Choroid plexus epithelial cell (primary cell): ENCODE measurements at regions not wholly inside any gene's neighbourhood (a gene's known extent, or its start where the extent isn't known, plus 50 kb on each side); places are given as distances from the start of the nearest gene placed in this dataset.
"Not testable (repeated sequence)": the region's sequence is repeated elsewhere in the genome, so short reads cannot be mapped to it uniquely, and the experiment has no call there.

ENCODE experiments used
- DNase-seq: peaks from one replicate; pipeline ENCODE4 v3.0.0-alpha.2; 2010; ENCODE audit warnings: low read depth
- H3K4me3 ChIP-seq: 2 replicates; pipeline ENCODE4 v1.5.1; 2011; ENCODE audit warnings: low read depth, mild to moderate bottlenecking, control low read depth, low read length, moderate library complexity
- TF ChIP-seq, protein P1 (sequence below): conservative IDR thresholded peaks from 2 replicates; pipeline ENCODE4 v1.5.1; 2011; ENCODE audit warnings: low read depth, mild to moderate bottlenecking, control low read depth, inconsistent platforms, low read length, moderate library complexity

DNA sequence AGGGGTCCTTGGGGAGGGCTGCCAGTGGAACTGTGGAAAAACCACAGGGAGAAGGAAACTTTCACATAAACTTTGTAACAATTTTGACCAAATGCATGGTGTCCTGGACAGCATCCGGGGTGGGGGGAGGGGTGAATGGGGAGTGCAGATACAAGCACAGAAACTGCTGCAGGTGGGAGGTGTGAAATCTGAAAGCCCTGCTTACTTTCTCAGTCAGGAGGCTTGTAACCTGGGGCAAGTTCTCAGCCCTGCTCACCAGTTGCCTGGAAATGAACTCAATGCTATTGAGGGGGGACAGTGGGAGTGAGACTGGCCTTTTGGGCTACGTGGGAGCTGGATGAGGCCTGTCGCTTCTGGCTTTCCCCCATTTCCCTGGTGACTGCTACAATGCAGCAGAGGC, 694.5 kb upstream of the ZNF608 start:
- TF ChIP-seq, protein P1, sequence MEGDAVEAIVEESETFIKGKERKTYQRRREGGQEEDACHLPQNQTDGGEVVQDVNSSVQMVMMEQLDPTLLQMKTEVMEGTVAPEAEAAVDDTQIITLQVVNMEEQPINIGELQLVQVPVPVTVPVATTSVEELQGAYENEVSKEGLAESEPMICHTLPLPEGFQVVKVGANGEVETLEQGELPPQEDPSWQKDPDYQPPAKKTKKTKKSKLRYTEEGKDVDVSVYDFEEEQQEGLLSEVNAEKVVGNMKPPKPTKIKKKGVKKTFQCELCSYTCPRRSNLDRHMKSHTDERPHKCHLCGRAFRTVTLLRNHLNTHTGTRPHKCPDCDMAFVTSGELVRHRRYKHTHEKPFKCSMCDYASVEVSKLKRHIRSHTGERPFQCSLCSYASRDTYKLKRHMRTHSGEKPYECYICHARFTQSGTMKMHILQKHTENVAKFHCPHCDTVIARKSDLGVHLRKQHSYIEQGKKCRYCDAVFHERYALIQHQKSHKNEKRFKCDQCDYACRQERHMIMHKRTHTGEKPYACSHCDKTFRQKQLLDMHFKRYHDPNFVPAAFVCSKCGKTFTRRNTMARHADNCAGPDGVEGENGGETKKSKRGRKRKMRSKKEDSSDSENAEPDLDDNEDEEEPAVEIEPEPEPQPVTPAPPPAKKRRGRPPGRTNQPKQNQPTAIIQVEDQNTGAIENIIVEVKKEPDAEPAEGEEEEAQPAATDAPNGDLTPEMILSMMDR = no peak
- no peak for DNase-seq
- no peak overlapping the region for H3K4me3 ChIP-seq

DNA sequence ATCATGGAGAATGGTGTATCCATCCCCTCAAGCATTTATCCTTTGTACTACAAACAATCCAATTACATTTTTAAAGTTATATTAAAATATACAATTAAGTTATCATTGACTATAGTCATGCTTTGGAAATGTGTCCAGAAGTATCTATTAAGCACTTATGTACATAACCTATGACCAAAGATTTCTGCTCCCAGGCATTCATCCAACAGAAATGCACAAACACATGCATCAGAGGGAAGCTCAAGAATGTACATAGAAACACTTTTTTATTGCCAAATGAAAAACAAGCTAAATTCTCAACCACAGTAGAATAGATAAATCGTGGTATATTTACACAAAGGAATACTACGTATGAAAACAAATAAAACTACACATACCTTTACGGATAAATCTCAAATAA, 700.5 kb upstream of the ZNF608 start:
- TF ChIP-seq, protein P1 = no peak
- no peak overlapping the region for H3K4me3 ChIP-seq
- DNase-seq = peak; percentile 96

DNA sequence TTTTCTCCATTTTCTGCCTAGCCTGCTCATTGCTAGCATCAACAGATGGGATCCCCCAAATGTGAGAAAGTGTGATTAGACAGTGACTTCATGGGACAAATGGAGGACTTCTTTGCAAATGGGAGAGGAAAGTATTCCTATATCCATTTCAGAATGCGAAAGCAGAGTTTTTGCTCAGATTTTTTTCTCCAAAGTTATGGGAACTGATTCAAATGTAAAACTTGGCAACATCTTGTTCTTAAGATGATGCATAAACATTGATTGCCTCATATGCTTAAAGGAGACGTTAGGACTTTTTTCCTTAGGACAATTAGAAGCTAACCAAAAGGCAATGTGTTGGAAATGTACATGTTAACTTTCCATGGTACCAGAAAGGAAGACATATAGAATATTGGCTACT, 704.3 kb upstream of the ZNF608 start:
- TF ChIP-seq, protein P1 = no peak
- H3K4me3 ChIP-seq = no peak overlapping the region
- DNase-seq = peak; percentile 82

DNA sequence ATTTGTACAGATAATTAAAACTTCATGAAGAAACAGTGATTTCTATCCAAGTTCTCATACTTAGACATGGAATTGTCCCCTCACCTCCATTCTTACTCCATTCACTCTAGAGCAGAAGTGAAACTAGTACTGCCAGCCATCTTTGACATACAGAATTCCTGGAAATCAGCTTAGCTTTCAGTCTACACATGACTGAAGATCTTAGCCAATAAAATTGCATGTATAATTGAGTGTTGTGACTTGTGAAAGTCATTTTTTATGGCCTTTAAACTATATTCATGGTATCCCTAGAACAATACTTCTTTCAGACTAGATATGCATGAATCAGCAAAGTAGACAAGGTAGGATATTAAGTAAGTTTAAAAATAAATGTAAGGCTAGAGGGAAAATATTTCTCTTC, 705.2 kb upstream of the ZNF608 start:
- DNase-seq = no peak
- TF ChIP-seq, protein P1 = no peak
- H3K4me3 ChIP-seq = no peak overlapping the region

DNA sequence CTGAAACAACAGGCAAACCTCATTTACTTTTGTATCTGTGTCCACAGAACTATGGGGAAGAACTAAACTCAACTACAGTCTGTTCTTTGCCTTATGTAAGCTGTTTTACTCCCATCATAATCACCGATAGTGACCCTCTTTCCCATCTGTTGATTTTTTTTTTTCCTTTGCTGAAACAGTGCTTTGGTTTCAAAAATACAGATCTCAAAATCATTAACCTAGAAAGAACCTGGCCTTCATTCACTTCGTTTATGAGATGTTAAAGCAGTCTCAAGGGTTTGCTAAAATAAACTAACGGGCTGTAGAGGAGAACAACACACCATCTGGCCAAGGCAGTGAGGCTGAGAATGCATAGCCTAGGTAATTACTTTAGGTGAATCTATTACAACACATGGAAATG, 706.6 kb upstream of the ZNF608 start:
- TF ChIP-seq, protein P1 = no peak
- no peak overlapping the region for H3K4me3 ChIP-seq
- DNase-seq = no peak

DNA sequence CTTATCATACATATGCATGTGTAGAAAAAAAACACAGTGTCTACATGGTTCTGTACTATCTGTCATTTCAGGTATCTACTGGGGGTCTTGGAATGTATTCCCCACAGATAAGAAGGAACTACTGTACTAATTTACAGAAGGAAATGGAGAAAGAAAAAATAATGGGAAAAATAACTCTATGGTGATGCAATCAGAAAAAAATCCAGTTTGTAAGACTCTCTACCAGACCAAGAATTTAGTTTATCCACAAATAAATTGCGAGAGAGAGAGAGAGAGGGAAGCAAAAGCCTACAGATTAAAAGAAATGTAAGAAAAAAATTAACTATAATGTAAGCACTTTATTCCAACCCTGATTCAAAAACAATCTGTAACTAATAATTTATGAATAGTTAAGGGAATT, 708.6 kb upstream of the ZNF608 start:
- no peak overlapping the region for H3K4me3 ChIP-seq
- peak; percentile 61 for DNase-seq
- TF ChIP-seq, protein P1 = no peak

DNA sequence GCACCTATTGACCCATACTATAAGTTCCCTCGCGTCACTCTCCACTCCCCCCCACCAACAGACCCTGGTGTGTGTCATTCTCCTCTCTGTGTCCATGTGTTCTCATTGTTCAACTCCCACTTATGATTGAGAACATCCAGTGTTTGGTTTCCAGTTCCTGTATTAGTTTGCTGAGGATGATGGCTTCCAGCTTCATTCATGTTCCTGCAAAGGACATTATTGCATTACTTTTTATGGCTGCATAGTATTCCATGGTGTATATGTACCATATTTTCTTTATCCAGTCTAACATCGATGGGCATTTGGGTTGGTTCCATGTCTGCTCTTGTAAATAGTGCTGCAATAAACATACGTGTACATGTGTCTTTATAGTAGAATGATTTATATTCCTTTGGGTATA, 709.6 kb upstream of the ZNF608 start:
- H3K4me3 ChIP-seq, DNase-seq: not testable (repeated sequence)

DNA sequence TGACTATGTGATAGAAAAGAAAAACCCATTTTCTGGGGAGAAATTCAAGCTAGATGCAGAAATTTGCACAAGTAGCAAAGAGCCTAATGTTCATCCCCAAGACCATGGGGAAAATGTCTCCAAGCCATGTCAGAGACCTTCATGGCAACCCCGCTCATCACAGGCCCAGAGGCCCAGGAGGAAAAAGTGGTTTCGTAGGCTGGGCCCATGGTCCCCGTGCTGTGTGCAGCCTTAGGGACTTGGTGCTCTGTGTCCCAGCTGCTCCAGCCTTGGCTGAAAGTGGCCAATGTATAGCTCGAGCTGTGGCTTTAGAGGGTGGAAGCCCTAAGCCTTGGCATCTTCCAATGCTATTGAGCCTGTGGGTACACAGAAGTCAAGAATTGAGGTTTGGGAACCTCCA, 711.2 kb upstream of the ZNF608 start:
- H3K4me3 ChIP-seq = no peak overlapping the region
- TF ChIP-seq, protein P1 = no peak
- DNase-seq = no peak

DNA sequence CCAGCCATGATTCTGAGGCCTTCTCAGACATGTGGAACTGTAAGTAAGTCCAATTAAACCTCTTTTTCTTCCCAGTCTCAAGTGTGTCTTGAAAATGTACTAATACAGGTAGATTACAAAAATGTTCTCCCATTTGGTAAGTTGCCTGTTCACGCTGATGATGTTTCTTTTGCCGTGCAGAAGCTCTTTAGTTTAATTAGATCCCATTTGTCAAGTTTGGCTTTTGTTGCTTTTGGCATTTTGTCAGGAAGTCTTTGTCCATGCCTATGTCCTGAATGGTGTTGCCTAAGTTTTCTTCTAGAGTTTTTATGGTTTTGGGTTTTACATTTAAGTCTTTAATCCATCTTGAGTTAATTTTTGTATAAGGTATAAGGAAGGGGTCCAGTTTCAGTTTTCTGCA, 712.5 kb upstream of the ZNF608 start:
- H3K4me3 ChIP-seq, DNase-seq: not testable (repeated sequence)
